HG03565 (cell line): ENCODE measurements at regions not wholly inside any gene's neighbourhood (a gene's known extent, or its start where the extent isn't known, plus 50 kb on each side); places are given as distances from the start of the nearest gene placed in this dataset.

Source experiments
- ATAC-seq: cut with Tn5 transposase; IDR thresholded peaks from one replicate; pipeline ENCODE4 v1.9.1; 2021; ENCODE audit warnings: mild to moderate bottlenecking, moderate library complexity; ENCODE audit not compliant: unreplicated experiment

GRCh38 chr6:170136541-170137175 is 154.2 kb downstream of the DLL1 start:
- no peak for ATAC-seq

GRCh38 chr6:170135821-170136471 is 154.9 kb downstream of the DLL1 start:
- ATAC-seq, result no peak

- no peak for ATAC-seq
These were observed 155.4 kb downstream of the DLL1 start for GRCh38 chr6:170135461-170135820.

- no peak for ATAC-seq
These were observed 156.1 kb downstream of the DLL1 start for GRCh38 chr6:170134471-170135440.

- ATAC-seq, result no peak
These were observed 156.8 kb downstream of the DLL1 start for GRCh38 chr6:170134031-170134470.

- no peak for ATAC-seq
These were observed 158.3 kb downstream of the DLL1 start for GRCh38 chr6:170132561-170132991.

GRCh38 chr6:170132011-170132521 is 158.8 kb downstream of the DLL1 start:
- ATAC-seq, result no peak

GRCh38 chr6:170131351-170131750 is 159.5 kb downstream of the DLL1 start:
- ATAC-seq, result no peak

- ATAC-seq, result no peak
These were observed 160.1 kb downstream of the DLL1 start for GRCh38 chr6:170130771-170131241.

GRCh38 chr6:170130201-170130621 is 160.7 kb downstream of the DLL1 start:
- ATAC-seq, result no peak

GRCh38 chr6:170129691-170130171 is 161.1 kb downstream of the DLL1 start:
- no peak for ATAC-seq

GRCh38 chr6:170128811-170129681 is 161.8 kb downstream of the DLL1 start:
- ATAC-seq, result no peak

- ATAC-seq, result no peak
These were observed 162.5 kb downstream of the DLL1 start for GRCh38 chr6:170128346-170128745.

- ATAC-seq, result no peak
These were observed 163.7 kb downstream of the DLL1 start for GRCh38 chr6:170127151-170127550.

- no peak for ATAC-seq
These were observed 165.2 kb downstream of the DLL1 start for GRCh38 chr6:170125456-170126300.

GRCh38 chr6:170124836-170125235 is 166.0 kb downstream of the DLL1 start:
- no peak for ATAC-seq

GRCh38 chr6:170124150-170124549 is 166.7 kb downstream of the DLL1 start:
- no peak for ATAC-seq

GRCh38 chr6:170122651-170123050 is 168.2 kb downstream of the DLL1 start:
- no peak for ATAC-seq
